Body of pancreas (tissue), 4 donors: ENCODE measurements at regions not wholly inside any gene's neighbourhood (a gene's known extent, or its start where the extent isn't known, plus 50 kb on each side); places are given as distances from the start of the nearest gene placed in this dataset.
"Not testable (repeated sequence)": the region's sequence is repeated elsewhere in the genome, so short reads cannot be mapped to it uniquely, and the experiment has no call there.

Experiments used
- POLR2A ChIP-seq, 3 donors: fragments of 450-650 bp; IDR thresholded peaks; one replicate each; pipeline ENCODE4 v1.6.1; 2016; ENCODE audit warnings: antibody characterized with exemption in 3 of 3, mild to moderate bottlenecking in 2 of 3
- TF ChIP-seq, protein P1 (sequence below), 7 experiments: fragments of 450-650 bp in 4 of 7; fragments of 200-600 bp in 3 of 7; sonication (generic) in 3 of 7; IDR thresholded peaks; one replicate each; pipeline ENCODE4 v1.5.1; 2016 to 2019; ENCODE audit warnings: antibody characterized with exemption in 7 of 7

DNA sequence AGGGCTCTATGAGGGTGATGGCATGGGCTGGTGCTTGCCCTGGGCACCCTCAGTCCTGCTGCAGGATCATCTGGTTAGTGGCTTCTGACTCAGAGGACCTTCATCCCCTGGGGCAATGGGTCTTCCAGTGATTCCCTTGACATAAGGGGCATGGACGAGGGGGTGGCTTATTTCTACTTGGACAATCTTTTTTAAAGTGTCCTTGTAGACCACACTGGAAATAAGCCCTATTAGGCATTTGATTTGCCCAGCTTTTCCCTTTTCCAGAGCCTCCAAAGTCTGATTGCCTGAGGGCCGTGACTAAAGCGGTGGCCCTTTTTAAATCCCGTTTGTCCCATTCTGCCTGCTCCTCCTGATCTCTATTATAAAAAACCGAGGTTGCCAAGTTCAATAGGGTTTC lies 251.2 kb upstream of the CNR1 start:
- TF ChIP-seq, protein P1, sequence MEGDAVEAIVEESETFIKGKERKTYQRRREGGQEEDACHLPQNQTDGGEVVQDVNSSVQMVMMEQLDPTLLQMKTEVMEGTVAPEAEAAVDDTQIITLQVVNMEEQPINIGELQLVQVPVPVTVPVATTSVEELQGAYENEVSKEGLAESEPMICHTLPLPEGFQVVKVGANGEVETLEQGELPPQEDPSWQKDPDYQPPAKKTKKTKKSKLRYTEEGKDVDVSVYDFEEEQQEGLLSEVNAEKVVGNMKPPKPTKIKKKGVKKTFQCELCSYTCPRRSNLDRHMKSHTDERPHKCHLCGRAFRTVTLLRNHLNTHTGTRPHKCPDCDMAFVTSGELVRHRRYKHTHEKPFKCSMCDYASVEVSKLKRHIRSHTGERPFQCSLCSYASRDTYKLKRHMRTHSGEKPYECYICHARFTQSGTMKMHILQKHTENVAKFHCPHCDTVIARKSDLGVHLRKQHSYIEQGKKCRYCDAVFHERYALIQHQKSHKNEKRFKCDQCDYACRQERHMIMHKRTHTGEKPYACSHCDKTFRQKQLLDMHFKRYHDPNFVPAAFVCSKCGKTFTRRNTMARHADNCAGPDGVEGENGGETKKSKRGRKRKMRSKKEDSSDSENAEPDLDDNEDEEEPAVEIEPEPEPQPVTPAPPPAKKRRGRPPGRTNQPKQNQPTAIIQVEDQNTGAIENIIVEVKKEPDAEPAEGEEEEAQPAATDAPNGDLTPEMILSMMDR (IDR thresholded peaks at IDR 0.05), result not testable (repeated sequence)
- not testable (repeated sequence) for TF ChIP-seq POLR2A (IDR thresholded peaks at IDR 0.05)
